COR-L47 (cell line): ENCODE measurements at regions not wholly inside any gene's neighbourhood (a gene's known extent, or its start where the extent isn't known, plus 50 kb on each side); places are given as distances from the start of the nearest gene placed in this dataset.
"Not testable (repeated sequence)": the region's sequence is repeated elsewhere in the genome, so short reads cannot be mapped to it uniquely, and the experiment has no call there.

Experiments
- DNase-seq: peaks from one replicate; lab custom pipeline; 2025; lab: John Stamatoyannopoulos, UW

GRCh38 chr1:103469801-103470200, 55.7 kb upstream of the RNPC3 start:
- no peak for DNase-seq

GRCh38 chr1:103467100-103467499, 58.4 kb upstream of the RNPC3 start:
- DNase-seq = no peak

DNA sequence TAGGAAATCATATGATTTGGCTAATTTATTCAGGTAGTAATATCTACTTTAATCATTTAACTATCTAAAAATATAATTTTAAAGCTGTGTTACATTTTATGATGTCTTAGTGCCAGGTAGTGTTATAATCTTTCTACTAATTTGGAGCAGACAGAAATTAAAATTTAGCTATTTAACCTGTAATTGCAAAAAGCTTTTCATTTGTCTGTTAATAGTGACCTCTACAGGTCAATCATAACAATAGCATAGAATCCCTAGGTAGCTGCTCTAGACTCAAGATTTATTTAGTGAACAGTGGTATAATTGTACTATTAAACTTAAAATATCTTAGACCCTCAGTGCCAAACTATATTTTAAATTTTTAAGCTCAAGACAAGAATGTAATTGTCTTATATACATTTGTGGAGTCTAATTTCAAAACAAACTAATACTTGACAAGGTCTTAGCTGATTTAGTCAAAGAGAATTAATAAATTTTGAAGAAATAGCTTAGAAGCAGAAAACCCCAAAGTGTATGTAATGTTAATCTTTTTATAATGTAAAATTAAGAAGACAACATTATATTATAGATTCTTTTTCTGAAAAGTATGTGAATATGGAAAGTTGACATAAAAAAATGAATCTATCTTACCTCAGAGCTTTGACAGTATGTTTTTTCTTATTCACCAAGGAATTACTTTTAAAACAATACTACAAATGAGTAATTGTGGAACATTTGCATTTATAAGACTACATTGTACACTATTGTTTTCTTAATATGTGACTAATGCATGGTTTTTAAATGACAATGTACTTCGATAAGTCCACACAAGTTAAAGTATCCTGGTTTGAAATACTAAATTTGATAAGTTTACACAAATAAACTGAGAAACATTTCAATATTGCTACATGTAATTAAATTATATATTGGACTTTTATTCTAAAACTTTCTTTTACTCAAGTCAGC, 64.1 kb upstream of the RNPC3 start:
- DNase-seq = peak; percentile 6

DNA sequence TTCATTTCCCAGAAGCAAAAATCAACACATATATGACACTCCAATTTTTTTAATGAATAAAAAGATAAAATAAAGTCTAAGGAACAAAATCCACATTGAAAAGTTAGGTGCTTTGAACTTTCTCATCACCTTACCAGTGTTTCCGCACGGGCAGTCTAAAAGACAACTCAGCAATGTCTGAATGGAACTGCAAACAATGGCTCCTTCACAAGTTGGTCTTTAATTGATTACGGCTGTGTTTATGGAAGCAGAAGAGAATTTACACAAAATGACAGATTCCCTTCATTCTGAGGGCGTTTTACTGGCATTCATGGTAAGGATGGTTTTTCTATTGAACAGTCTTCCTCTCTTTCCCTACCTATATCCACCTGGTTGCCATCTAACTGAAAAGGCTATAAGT, 65.0 kb upstream of the RNPC3 start:
- DNase-seq = no peak

DNA sequence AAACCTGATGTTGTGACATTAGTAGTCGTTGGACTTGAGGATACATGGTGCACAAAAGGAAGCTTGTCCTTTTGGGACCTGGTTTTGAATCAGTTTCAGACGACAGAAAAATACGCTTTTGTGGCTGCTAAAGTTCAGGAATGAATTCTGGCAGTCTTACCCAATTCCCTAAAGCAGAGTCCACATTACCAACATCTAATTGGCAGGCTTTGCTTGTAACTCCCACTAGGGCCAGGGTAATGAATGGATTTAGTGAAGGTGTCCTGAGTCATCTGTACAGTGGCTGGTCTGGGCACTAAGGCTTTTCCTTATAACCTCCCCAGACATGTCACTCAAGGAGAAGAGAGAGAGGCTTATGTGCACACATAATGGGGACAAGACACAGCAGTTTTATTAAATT, 66.2 kb upstream of the RNPC3 start:
- no peak for DNase-seq

- DNase-seq = no peak
Observed at GRCh38 chr1:103457886-103458455, 67.5 kb upstream of the RNPC3 start.

DNA sequence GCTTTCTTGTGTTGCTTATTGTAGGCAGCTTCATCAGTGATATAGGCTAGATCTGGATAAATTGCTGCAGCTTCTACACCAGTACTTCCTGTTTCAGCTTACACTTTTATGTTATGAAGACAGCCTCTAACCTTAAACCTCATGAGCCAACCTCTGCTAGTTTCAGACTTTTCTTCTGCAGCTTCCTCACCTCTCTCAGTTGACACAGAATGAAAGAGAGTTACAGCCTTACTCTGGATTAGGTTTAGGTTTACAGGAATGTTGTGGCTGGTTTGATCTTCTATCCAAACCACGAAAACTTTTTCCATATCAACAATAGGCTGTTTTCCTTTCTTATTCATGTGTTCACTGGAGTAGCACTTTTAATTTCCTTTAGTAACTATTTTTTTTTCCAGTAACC, 76.9 kb upstream of the RNPC3 start:
- DNase-seq = no peak

DNA sequence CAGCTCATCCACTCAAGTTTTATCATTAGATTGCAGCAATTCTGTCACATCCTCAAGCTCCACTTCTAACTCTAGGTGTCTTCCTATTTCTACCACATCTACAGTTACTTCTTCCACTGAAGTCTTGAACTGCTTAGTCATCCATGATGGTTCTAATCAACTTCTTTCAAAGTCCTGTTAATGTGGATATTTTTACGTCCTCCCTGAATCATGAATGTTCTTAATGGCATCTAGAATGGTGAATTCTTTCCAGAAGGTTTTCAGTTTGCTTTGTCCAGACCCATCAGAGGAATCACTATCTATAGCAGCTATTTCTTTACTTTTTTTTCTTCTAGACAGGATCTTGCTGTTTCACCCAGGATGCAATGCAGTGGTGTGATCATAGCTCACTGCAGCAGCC, 78.0 kb upstream of the RNPC3 start:
- no peak for DNase-seq

GRCh38 chr1:103441342-103441741, 84.2 kb upstream of the RNPC3 start:
- no peak for DNase-seq

DNA sequence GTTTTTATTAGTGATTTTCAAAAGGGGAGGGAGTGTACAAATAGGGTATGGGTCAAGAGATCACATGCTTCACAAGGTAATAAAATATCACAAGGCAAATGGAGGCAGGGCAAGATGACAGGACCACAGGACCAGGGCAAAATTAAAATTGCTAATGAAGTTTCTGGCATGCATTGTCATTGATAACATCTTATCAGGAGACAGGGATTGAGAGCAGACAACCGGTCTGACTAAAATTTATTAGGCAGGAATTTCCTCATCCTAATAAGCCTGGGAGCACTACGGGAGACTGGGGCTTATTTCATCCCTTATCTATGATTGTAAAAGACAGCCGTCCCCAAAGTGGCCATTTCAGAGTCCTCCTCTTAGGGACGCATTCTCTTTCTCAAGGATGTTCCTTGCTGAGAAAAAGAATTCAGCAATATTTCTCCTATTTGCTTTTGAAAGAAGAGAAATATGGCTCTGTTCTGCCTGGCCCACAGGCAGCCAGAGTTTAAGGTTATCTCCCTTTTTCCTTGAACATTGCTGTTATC, 88.9 kb upstream of the RNPC3 start:
- not testable (repeated sequence) for DNase-seq

GRCh38 chr1:103435443-103435842, 90.1 kb upstream of the RNPC3 start:
- DNase-seq = no peak

- no peak for DNase-seq
Observed at GRCh38 chr1:103424650-103425049, 100.8 kb upstream of the RNPC3 start.

DNA sequence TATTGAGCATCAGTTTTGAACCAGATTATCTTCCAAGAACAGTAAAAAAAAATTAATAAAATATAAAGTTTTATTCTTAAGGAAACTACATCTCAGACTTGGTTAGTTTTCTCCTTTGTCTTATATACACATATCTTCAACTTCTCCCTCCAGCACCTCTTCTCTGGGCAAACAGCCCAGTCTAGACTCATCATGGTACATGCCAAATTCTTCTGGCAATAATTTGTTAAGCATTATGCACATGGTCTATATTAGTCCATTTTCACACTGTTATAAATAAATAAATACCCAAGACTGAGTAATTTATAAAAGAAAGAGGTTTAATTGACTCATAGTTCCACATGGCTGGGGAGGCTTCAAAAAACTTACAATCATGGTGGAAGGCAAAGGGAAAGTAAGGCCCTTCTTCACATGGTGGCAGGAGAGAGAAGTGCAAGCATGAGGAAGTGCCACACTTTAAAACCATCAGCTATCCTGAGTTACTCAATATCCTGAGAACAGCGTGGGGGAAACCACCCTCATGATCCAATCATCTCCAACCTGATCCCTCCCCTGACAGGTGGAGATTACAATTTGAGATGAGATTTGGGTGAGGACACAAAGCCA, 108.7 kb upstream of the RNPC3 start:
- DNase-seq = no peak

DNA sequence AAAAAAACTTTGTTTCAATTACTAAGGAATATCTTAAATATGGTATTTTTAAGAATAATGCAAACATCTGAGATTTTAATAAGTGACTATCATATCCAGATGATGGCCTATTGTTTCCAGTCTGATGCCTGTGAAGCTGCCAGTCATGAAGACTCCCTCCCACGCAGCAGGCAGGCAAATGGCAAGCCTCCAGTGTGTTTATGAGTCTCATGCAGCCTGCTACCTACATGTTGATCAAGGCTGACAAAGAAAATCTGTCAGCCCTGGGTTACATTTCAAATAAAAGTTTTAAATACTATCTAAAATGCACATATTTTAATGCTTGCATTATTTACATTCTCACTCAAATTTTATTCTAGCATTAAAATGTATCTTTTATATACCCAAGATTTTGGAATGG, 137.6 kb upstream of the RNPC3 start:
- DNase-seq = no peak

- DNase-seq = no peak
Observed at GRCh38 chr1:103373991-103374390, 151.5 kb upstream of the RNPC3 start.

DNA sequence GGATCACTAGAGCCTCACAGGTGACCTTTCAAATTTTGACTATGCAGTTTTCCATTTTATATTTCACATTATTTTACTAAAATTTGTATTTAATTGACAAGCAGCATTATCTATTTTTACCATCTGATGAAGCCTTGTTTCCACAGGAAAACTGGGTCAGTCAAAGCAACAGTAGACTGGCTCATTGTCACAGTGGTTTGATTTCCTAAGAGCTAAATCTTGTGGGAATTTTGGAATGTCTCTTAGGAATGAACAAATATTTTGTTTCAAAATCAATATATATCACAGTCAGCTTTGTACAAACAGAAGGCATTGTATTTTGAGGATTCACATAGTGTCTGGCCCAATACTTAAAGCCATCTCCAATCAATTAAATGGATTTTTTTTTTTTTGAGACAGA, 152.6 kb upstream of the RNPC3 start:
- no peak for DNase-seq

- no peak for DNase-seq
Observed at GRCh38 chr1:103371234-103371633, 154.3 kb upstream of the RNPC3 start.

GRCh38 chr1:103367186-103367585, 158.3 kb upstream of the RNPC3 start:
- no peak for DNase-seq

- DNase-seq = no peak
Observed at GRCh38 chr1:103365860-103366569, 159.5 kb upstream of the RNPC3 start.

- DNase-seq = no peak
Observed at GRCh38 chr1:103363008-103363365, 162.5 kb upstream of the RNPC3 start.

- no peak for DNase-seq
Observed at GRCh38 chr1:103362348-103363007, 163.0 kb upstream of the RNPC3 start.

- DNase-seq = no peak
Observed at GRCh38 chr1:103353391-103353790, 172.1 kb upstream of the RNPC3 start.
